ENCODE measurements at regions not wholly inside any gene's neighbourhood (a gene's known extent, or its start where the extent isn't known, plus 50 kb on each side); places are given as distances from the start of the nearest gene placed in this dataset.
"Not testable (repeated sequence)": the region's sequence is repeated elsewhere in the genome, so short reads cannot be mapped to it uniquely, and the experiment has no call there.

DNA sequence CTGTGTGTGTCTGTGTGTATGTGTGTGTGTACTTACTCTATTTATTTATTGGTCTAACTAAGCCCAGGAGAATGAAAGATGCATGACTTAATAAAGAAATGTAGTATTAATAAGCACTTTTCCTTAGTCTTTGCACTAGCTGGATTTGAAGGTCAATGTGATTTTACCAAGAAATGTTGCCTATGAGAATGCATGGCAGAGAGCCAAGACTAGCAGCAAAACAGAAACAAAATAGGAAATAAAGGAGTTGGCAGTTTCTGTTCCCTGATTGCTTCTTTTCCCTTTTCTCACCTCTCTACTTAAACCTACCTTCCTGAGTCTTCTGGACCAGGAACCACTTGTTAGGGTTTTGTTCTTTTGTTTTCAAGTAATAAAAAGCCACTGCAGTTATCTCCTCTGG, 286.1 kb downstream of the KCTD12 start:
- no peak for DNase-seq

DNA sequence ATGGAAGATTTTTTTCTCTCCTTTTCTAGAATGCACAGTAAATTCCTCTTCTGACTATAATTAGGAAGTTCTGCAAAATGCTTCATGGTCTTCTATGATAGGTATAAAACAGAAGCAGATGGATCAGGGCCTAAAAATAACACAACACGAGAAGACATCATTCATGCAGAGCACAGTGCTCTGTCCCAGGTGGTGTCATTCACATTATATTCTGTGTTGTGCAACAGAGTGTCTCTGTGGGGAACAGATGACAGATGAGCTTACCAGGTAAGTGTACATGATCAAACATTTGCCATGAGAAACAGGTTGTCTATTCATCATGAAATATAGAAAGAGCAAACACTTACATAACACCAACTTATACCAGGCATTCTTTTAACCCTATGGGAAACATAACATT, 288.3 kb downstream of the KCTD12 start:
- DNase-seq: no peak

DNA sequence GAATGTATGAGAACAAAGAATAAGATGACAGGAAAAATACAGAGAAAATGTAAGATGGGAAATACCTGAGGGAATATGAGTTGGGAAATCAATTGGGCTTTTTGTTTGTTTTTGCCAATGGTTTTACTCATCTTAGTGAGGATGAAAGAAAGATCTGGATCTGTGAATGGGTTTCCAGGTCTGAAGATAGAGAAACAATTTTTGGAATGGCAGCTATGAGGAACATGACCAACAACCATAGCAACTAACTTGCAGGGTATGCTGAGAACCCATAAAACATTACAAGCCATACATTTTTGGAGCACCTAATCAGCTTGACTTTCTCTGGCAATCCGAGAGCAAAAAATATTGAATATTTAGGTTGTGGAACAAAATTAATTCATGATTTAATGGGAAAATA, 290.0 kb downstream of the KCTD12 start:
- DNase-seq: no peak

DNA sequence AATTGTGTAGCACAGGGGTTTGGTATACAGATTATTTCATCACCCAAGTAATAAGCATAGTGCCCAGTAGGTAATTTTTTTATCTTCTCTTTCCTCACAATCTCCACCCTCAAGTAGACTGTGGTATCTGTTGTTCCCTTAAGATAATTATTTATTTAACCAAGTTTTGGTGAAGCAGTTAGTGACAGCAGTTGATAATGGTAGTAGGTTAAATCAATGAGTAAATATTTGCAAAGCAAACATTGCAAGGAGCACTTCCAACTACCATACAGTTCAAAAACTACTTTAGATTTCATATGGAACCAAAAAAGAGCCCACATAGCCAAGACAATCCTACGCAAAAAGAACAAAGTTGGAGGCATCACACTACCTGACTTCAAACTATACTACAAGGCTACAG, 291.8 kb downstream of the KCTD12 start:
- DNase-seq: no peak

- no peak for DNase-seq
Observed at GRCh38 chr13:76586842-76587241, 299.4 kb downstream of the KCTD12 start.

DNA sequence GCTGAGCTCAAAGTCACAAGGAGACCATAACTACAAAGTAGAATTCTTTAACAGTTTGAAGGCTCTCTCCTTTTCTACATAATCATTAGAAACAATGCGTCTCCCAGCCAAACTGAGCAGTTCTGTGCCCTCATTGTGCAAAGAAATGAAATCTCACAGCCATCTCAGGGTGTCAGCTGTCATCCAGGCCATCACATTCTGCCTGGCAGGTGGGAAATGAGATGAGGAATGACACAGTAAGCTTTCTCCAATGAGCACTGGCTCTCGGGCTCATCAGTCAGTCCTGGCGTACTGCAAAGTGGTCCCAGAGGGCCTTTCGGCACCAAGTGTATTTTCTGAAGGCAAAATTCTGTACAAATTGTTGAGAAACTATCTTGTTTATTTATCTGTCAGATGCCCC, 306.5 kb downstream of the KCTD12 start:
- DNase-seq: no peak

- DNase-seq: not testable (repeated sequence)
Observed at GRCh38 chr13:76575634-76576033, 310.6 kb downstream of the KCTD12 start.

GRCh38 chr13:76570510-76570971, 315.7 kb downstream of the KCTD12 start:
- DNase-seq: no peak

GRCh38 chr13:76556627-76557026, 329.6 kb downstream of the KCTD12 start:
- DNase-seq: no peak

DNA sequence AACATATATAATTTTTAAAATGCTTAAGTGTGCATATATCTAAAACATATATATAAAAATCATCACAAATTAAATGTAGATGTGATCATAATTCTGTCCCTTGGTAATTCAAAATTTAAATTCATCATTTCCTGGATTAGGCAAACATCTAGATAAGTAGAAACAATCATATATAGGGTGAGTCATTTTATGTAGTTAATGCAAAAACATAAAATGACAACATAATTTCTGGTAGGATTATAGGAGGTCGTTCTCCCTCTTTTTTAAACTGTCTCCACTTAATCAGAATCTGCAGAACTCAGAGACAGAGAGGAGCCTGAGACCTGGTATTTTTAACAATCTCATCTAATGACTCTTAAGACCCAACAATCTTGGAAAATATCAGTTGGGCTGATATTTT, 333.4 kb downstream of the KCTD12 start:
- DNase-seq: no peak

DNA sequence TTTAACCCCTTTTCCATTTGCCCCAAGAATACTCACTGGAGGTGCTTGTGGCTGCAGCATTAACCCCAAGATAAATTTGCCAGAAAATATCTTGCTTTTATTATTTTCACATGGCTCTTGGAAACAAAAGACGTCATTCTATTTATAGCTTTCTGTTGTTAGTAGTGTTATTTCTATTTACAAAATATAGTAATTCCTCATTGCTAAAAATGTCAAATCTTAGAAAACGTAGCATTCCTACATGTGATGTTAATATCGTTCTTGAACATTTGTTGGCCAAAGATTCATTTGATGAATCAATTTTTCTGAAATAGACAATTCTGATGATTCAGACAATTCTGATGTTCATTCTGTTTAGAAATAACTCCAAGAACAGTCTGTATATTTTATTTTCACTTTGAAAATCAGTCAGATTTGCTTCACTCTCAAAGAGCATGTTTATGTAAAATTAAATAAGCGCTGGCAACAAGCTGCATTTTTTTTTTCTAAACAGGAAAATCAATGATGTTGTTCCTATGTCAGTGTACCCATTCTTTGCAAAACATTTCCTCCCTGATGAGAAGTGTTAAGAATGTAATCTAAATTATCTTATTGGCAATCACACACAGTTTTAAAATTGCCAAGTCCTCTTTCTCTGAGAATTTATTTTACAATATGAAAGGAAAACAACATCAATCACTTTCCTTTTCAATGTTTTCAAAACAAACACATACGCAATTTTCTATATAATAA, 334.0 kb downstream of the KCTD12 start:
- no peak for DNase-seq

- no peak for DNase-seq
Observed at GRCh38 chr13:76542176-76542575, 344.0 kb downstream of the KCTD12 start.

GRCh38 chr13:76538004-76538403, 348.2 kb downstream of the KCTD12 start:
- DNase-seq: no peak

GRCh38 chr13:76533251-76533650, 353.0 kb downstream of the KCTD12 start:
- DNase-seq: no peak

DNA sequence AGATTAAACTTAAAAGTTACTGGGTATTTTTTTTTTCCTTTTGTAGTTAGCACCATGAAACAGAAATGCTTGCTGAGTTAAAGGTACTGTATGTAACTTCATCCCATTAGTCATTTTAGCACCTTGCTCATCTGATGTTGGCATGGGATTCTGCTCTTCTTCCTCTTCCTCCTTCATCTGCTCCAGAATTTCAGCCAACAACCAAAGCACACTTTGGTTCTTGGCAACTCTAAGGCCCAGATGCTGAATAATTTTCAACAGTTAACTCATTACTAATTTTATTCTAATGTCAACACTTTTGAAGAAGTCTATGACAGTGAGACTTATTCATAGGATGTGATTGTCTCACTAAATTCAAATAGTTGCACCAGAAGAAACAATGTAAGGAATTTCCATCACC, 359.2 kb downstream of the KCTD12 start:
- DNase-seq: no peak

- no peak for DNase-seq
Observed at GRCh38 chr13:76523740-76524340, 362.4 kb downstream of the KCTD12 start.

GRCh38 chr13:76522083-76522755, 364.0 kb downstream of the KCTD12 start:
- DNase-seq: no peak

DNA sequence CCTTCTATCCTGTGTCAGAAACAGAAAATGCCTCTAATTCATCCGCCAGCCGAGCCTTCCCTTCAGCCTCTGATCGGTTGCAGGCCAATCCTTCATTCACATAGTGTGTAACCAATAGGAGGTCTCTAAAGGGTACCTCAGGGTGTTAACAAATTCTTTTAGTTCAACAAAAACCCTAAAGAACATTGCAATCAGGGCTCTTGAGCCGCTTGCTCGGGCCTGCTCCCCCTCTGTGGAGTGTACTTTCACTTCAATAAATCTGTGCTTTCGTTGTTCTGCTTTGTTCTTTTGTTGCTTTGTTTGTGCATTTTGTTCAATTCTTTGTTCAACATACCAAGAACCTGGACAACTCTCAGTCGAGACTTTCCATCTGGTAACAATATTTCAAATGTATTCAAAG, 366.5 kb downstream of the KCTD12 start:
- DNase-seq: no peak

DNA sequence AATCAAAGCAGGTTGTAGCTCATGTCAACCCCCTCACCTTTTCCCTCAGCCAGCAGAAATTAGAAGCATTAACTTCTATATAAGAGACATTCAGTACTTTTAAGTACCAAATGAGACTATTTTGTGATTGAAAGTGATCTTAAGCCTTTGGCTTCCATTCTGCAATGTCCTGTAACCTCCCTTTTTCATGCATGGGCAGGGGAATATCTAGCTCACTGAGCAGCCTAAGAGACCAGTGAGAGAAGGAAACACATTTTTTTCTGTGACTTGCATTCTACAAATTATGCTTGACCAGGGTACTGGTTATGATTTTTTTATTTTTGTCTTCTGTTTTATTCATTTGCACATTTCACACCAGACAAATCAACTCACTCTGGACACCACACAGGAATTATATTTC, 369.6 kb downstream of the KCTD12 start:
- no peak for DNase-seq

DNA sequence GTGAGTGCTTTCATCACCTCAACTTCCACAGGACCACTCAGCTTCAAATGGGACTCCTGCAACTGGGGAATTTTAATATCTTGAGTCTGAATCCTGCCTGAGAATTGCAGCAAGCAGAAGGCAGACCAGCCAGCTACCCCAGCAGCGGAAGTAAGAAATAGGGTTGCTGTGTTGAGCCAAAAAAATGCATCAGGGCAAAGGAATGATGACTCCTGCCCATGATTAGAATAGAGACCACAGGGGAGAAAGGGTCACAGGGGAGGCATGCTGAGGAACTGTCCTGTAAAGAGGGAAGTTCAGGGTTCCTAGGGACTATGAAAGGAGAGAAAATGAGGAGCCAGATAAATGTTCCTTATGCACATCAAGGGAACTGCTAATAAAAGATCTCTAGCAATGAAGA, 370.2 kb downstream of the KCTD12 start:
- no peak for DNase-seq

DNA sequence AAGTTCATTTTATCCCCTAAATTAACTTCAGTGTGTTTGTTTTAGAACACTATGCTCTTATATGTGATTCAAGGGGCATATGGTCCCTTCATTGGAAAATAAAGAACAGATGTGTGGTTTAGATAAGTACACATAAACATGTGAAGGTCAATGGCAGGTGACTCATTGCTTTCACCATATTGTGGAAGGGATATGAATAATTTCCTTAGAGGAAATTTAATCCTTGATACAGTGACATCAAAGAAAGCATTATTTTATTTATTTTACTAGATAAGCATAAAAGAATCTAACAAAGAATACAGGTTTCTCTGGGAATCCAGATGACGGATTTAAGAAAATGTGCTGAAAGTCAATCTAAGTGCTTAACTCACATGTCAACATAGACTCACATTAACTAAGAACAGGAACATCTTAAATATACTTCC, 373.5 kb downstream of the KCTD12 start:
- DNase-seq: no peak

DNA sequence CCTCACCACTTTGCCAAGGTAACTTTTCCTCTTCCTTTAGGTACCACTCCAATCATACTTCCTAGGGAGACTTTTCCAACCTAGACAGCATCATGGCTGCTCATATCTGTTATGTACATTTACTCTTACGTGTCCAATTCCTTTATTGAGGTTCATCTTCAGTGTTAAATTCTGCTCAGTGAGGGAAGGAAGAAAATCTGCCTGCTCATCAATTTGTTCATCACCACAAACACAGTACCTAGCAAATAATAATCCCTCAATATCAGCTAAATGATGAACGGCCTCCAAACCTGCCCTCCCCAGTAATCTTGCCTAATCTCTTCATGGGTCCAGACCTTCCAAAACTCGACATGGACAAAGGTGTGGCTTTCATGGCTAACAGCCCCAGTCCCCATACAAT, 380.8 kb downstream of the KCTD12 start:
- DNase-seq: no peak

GRCh38 chr13:76503766-76504165, 382.4 kb downstream of the KCTD12 start:
- DNase-seq: no peak

- DNase-seq: no peak
Observed at GRCh38 chr13:76503291-76503690, 382.9 kb downstream of the KCTD12 start.

All from CD4-positive, alpha-beta T cell treated with Interleukin-1 beta for 1 hour (primary cell).